ENCODE measurements at regions not wholly inside any gene's neighbourhood (a gene's known extent, or its start where the extent isn't known, plus 50 kb on each side); places are given as distances from the start of the nearest gene placed in this dataset.
A peak's percentile ranks its signal among the peaks of the same experiment; 100 is the strongest.
"Not testable (repeated sequence)": the region's sequence is repeated elsewhere in the genome, so short reads cannot be mapped to it uniquely, and the experiment has no call there.

DNA sequence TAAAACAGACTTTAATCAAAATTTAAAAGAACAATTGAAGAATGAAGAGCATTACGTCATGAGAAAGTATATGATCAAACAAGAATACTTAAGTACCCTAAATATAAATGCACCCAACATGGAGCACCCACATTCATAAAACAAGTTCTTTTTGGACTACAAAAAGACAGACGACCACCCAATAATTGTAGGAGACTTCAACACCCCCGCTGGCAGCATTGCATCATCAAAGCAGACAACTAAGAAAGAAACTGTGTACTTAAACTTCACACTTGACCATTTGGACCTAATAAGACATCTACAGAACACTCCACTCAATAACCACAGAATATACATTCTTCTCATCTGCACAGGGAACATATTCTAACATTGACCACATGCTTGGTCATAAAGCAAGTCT, 291.7 kb upstream of the ZNF322 start:
- not testable (repeated sequence) for H3K9ac ChIP-seq, H3K27ac ChIP-seq, H3K4me1 ChIP-seq, H3K4me3 ChIP-seq, H3K4me2 ChIP-seq, H3K36me3 ChIP-seq, H4K20me1 ChIP-seq, H3K27me3 ChIP-seq
- peaks cover 0 to 11% (median 0%) of the 10 kb centered on the region in 11 experiments; a peak in 5 of 22 replicates for H3K9me3 ChIP-seq (replicated peaks in 1 of 11)

DNA sequence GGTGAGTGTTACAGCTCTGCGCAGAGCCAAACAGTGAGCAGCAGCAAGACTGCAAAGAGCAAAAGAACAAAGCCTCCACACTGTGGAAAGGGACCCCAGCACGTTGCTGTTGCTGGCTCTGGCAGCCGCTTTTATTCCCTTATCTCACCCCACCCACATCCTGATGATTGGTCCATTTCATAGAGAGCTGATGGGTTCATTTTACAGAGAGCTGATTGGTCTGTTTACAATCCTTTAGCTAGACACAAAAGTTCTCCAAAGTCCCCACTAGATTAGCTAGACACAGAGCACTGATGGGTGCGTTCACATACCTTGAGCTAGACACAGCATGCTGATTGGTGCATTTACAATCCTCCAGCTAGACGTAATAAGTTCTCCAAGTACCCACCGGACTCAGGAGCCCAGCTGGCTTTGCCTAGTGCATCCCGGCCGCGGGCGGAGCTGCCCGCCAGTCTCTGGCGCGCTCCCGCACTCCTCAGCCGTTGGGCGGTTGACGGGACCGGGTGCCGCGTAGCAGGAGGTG, 291.4 kb upstream of the PRSS16 start:
- not testable (repeated sequence) for H3K27me3 ChIP-seq; H3K36me3 ChIP-seq; H3K9me3 ChIP-seq (replicated peaks in 1 of 11); H4K20me1 ChIP-seq; H3K4me1 ChIP-seq
- Histone ChIP-seq H3K4me3 (peak overlapping the region; percentile 53 to 71 (median 63)), H3K9ac (peak overlapping the region in 9 of 11 experiments; percentile 73 to 84 (median 81); a peak in 16 of 22 replicates), H3K27ac (peak overlapping the region in 9 of 11 experiments; percentile 51 to 87 (median 78); a peak in 15 of 22 replicates), H3K4me2 (peak overlapping the region in 1 of 11 experiments; percentile 44; a peak in 2 of 22 replicates)

DNA sequence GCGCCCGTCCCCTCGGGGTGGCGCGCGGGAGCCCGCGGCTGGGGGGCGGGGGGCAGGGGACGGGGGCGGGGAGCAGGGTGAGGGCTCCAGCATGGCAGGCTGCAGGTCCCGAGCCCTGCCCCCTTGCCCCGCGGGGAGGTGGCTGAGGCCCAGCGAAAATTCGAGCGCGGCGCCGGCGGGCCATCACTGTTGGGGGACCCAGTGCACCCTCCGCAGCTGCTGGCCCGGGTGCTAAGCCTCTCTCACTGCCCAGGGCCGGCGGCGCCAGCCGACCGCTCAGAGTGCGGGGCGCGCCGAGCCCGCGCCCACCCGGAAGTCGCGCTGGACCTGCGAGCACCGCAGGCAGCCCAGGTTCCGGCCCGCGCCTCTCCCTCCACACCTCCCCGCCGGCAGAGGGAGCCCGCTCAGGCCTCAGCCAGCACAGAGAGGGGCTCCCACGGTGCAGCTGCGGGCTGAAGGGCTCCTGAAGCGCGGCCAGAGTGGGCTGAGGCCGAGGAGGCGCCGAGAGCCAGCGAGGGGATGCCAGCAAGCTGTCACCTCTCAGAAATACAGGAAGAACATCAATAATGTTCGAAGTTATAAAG, 290.8 kb upstream of the PRSS16 start:
- H3K9ac ChIP-seq, result peak overlapping the region; percentile 73 to 84 (median 80)
- H3K36me3 ChIP-seq; H3K27me3 ChIP-seq; H4K20me1 ChIP-seq; H3K4me1 ChIP-seq; H3K9me3 ChIP-seq (replicated peaks in 1 of 11): not testable (repeated sequence)
- H3K4me2 ChIP-seq, result peak overlapping the region; percentile 12 to 73 (median 57); a peak in 14 of 22 replicates
- H3K4me3 ChIP-seq, result peak overlapping the region; percentile 53 to 71 (median 63)
- peak overlapping the region; percentile 42 to 87 (median 78); a peak in 21 of 22 replicates for H3K27ac ChIP-seq

GRCh38 chr6:26957399-26958127, 289.9 kb upstream of the PRSS16 start:
- not testable (repeated sequence) for H4K20me1 ChIP-seq; H3K36me3 ChIP-seq; H3K9me3 ChIP-seq (replicated peaks in 1 of 11); H3K4me1 ChIP-seq; H3K27me3 ChIP-seq
- peak overlapping the region; percentile 39 to 73 (median 57); a peak in 20 of 22 replicates for H3K4me2 ChIP-seq
- H3K4me3 ChIP-seq, result peak overlapping the region; percentile 53 to 71 (median 63)
- H3K9ac ChIP-seq, result peak overlapping the region; percentile 73 to 84 (median 80); a peak in 20 of 22 replicates
- H3K27ac ChIP-seq, result peak overlapping the region in 10 of 11 experiments; percentile 70 to 87 (median 79); a peak in 18 of 22 replicates

DNA sequence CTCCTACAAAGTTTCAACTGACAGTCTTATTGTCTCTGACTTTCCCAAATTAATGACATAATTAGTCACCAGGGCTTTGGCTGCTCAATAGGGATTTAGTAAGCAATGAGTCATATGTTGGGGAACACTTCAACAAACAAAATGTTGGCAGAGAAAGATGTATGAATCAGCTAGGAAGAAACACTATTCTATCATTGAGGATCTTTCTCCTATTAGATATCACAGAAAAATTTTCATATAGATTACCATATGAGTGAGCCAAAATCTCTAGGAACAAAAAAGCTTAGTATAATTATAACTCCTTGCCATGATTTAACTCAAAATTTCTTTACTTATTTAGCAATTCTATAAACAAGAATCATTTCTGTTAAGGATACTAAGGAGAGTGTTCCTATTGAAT, 286.3 kb upstream of the PRSS16 start:
- not testable (repeated sequence) for H3K9ac ChIP-seq; H3K9me3 ChIP-seq (replicated peaks in 1 of 11); H4K20me1 ChIP-seq; H3K4me2 ChIP-seq; H3K4me3 ChIP-seq; H3K27me3 ChIP-seq; H3K36me3 ChIP-seq; H3K4me1 ChIP-seq; H3K27ac ChIP-seq

GRCh38 chr6:27002447-27002846, 245.1 kb upstream of the PRSS16 start:
- Histone ChIP-seq H3K27me3 (no peaks in the 10 kb centered on the region), H4K20me1 (no peaks in the 10 kb centered on the region), H3K4me3 (no peak overlapping the region), H3K9ac (no peak overlapping the region), H3K9me3 (replicated peaks in 1 of 11) (peaks cover 0 to 7% (median 0%) of the 10 kb centered on the region in 11 experiments; a peak in 5 of 22 replicates), H3K4me1 (no peaks in the 10 kb centered on the region), H3K27ac (no peak overlapping the region), H3K36me3 (no peaks in the 10 kb centered on the region), H3K4me2 (no peak overlapping the region)
- TF ChIP-seq Cebpa-rat (IDR thresholded peaks at IDR 0.05), result no peak

GRCh38 chr6:27007020-27007419, 240.5 kb upstream of the PRSS16 start:
- Histone ChIP-seq H3K27ac (no peak overlapping the region), H3K36me3 (no peaks in the 10 kb centered on the region), H3K9ac (no peak overlapping the region), H3K4me3 (no peak overlapping the region), H3K4me1 (no peaks in the 10 kb centered on the region), H3K27me3 (no peaks in the 10 kb centered on the region), H3K9me3 (replicated peaks in 1 of 11) (peaks cover 0 to 18% (median 10%) of the 10 kb centered on the region in 11 experiments; a peak in 12 of 22 replicates), H3K4me2 (no peak overlapping the region), H4K20me1 (no peaks in the 10 kb centered on the region)
- no peak for TF ChIP-seq Cebpa-rat (IDR thresholded peaks at IDR 0.05)

DNA sequence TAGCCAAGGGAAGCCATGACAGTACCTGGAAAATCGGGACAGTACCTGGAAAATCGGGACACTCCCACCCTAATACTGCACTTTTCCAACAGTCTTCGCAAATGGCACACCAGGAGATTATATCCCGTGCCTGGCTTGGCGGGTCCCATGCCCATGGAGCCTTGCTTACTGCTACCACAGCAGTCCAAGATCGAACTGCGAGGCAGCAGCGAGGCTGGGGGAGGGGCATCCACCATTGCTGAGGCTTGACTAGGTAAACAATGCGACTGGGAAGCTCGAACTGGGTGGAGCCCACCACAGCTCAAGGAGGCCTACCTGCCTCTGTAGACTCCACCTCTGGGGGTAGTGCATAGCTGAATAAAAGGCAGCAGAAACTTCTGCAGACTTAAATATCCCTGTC, 238.9 kb upstream of the PRSS16 start:
- H3K4me3 ChIP-seq, H4K20me1 ChIP-seq, H3K27me3 ChIP-seq, H3K27ac ChIP-seq, H3K9ac ChIP-seq, H3K4me2 ChIP-seq, H3K36me3 ChIP-seq, H3K4me1 ChIP-seq: not testable (repeated sequence)
- H3K9me3 ChIP-seq (replicated peaks in 1 of 11), result peaks cover 0 to 22% (median 10%) of the 10 kb centered on the region in 11 experiments; a peak in 13 of 22 replicates

DNA sequence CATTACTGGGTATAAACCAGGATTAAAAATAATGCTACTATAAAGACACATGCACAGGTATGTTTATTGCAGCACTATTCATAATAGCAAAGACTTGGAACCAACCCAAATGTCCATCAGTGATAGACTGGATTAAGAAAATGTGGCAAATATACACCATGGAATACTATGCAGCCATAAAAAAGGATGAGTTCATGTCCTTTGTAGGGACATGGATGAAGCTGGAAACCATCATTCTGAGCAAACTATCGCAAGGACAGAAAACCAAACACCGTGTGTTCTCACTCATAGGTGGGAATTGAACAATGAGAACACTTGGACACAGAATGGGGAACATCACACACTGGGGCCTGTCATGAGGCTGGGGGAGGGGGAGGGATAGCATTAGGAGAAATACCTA, 233.4 kb upstream of the PRSS16 start:
- not testable (repeated sequence) for H4K20me1 ChIP-seq, H3K36me3 ChIP-seq, H3K27me3 ChIP-seq, H3K9ac ChIP-seq, H3K4me2 ChIP-seq, H3K27ac ChIP-seq, H3K4me1 ChIP-seq, H3K4me3 ChIP-seq
- peaks cover 13 to 29% (median 20%) of the 10 kb centered on the region in 11 experiments for H3K9me3 ChIP-seq (replicated peaks in 1 of 11)

DNA sequence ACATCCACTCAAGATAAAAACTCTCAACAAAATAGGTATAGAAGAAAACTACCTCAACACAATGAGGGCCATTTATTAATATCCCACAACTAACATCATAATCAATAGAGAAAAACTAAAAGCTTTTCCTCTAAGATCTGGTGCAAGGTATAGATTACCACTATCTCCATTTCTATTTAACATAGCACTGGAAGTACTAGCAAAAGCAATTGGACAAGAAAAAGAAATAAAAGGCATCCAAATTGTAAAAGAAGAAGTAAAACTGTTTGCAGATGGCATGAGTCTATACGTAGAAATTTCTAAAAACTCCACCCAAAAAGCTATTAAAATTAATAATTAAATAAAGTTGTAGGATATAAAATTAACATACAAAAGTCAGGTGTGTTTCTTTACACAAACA, 230.8 kb upstream of the PRSS16 start:
- Histone ChIP-seq H3K4me3 (no peak overlapping the region), H3K27ac (no peak overlapping the region), H3K36me3 (no peaks in the 10 kb centered on the region), H4K20me1 (no peaks in the 10 kb centered on the region), H3K9me3 (replicated peaks in 1 of 11) (peaks cover 21 to 39% (median 30%) of the 10 kb centered on the region in 11 experiments), H3K27me3 (no peaks in the 10 kb centered on the region), H3K4me1 (no peaks in the 10 kb centered on the region), H3K4me2 (no peak overlapping the region), H3K9ac (no peak overlapping the region)
- no peak for TF ChIP-seq Cebpa-rat (IDR thresholded peaks at IDR 0.05)

GRCh38 chr6:27018401-27018800, 229.1 kb upstream of the PRSS16 start:
- H3K9ac ChIP-seq, H3K27me3 ChIP-seq, H3K27ac ChIP-seq, H3K4me2 ChIP-seq, H3K4me1 ChIP-seq, H3K4me3 ChIP-seq, H3K36me3 ChIP-seq, H4K20me1 ChIP-seq: not testable (repeated sequence)
- H3K9me3 ChIP-seq (replicated peaks in 1 of 11), result peaks cover 21 to 36% (median 30%) of the 10 kb centered on the region in 11 experiments

Measured in BLaER1 treated with 17β-estradiol and CSF1 and Interleukin-3, amounts not matched to agents 10 nM and 100 nM (cell line).